ENCODE measurements at regions not wholly inside any gene's neighbourhood (a gene's known extent, or its start where the extent isn't known, plus 50 kb on each side); places are given as distances from the start of the nearest gene placed in this dataset.
"Not testable (repeated sequence)": the region's sequence is repeated elsewhere in the genome, so short reads cannot be mapped to it uniquely, and the experiment has no call there.

DNA sequence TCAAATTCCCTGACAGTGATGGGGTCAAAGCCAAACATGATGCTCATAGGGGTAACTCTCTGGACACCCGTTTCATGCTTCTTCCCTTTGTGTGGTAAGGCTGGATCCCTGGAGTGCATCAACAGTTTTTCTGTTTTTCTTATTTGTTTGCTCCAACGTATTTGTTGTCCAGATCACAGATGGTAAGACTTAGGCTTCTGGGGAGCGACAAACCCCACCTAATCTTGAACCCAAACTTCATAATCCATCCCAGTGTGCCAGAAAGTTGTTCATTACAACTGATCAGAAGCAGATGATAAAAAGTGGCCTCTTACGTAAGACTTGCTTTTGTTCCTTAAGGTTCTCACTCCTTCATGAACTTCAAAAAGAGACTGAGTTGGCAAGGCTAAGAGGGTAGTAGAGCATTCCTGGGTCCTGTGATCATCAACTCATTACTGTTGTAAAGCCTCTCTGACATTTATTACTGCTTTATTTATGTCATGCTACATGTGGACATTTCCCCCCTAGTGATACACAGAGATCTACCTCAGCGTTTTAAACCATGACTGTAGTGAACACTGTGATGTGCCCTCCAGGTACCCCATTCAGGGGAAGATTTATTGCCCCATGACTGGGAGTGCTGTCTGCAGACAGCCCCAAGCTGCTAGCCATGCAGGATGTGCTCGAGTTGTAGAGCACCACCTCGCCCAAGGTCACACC is 125.6 kb downstream of the CCDC71L start:
- ATAC-seq: no peak

DNA sequence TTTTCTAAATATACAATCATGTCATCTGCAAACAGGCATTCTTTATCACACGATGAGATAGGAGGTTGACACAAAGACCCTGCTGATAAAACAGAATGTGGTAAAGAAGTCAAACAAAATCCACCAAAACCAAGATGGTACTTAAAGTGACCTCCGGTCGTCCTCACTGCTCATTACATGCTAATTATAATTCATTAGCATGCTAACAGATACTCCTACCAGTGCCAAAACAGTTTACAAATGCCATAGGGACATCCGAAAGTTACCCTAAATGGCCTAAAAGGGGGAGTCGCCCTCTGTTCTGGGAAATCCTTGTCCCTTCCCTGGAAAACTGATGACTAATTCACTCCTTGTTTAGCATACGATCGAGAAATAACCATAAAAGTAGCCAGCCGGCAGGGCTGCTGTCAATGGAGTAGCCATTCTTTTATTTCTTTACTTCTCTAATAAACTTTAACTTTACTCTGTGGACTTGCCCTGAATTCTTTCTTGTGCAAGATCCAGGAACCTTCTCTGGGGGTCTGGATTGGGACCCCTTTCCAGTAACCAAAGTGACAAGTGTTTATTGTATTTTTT is 126.6 kb downstream of the CCDC71L start:
- ATAC-seq: no peak
- no peak for TF ChIP-seq BACH2 (CRISPR knock-in tag; IDR thresholded peaks at IDR 0.05; ENCODE audit: borderline replicate concordance)

More for the DNA sequence above, 125.6 kb downstream of the CCDC71L start:
- TF ChIP-seq, protein P1, sequence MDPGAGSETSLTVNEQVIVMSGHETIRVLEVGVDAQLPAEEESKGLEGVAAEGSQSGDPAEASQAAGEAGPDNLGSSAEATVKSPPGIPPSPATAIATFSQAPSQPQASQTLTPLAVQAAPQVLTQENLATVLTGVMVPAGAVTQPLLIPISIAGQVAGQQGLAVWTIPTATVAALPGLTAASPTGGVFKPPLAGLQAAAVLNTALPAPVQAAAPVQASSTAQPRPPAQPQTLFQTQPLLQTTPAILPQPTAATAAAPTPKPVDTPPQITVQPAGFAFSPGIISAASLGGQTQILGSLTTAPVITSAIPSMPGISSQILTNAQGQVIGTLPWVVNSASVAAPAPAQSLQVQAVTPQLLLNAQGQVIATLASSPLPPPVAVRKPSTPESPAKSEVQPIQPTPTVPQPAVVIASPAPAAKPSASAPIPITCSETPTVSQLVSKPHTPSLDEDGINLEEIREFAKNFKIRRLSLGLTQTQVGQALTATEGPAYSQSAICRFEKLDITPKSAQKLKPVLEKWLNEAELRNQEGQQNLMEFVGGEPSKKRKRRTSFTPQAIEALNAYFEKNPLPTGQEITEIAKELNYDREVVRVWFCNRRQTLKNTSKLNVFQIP (CRISPR knock-in tag; IDR thresholded peaks at IDR 0.05; ENCODE audit: borderline replicate concordance, low read depth): no peak
- TF ChIP-seq ZC3H10 (CRISPR knock-in tag; IDR thresholded peaks at IDR 0.05): no peak
- TF ChIP-seq ZFP30 (CRISPR knock-in tag; IDR thresholded peaks at IDR 0.05): no peak
- no peak for TF ChIP-seq ZNF70 (CRISPR knock-in tag; IDR thresholded peaks at IDR 0.05)
- TF ChIP-seq ZNF565 (CRISPR knock-in tag; conservative IDR thresholded peaks at IDR 0.05; ENCODE audit: low read depth): no peak
- no peak for TF ChIP-seq SNAI2 (CRISPR knock-in tag; IDR thresholded peaks at IDR 0.05)
- TF ChIP-seq GLIS3 (CRISPR knock-in tag; IDR thresholded peaks at IDR 0.05): no peak
- TF ChIP-seq ESRRG (CRISPR knock-in tag; IDR thresholded peaks at IDR 0.05): no peak
- TF ChIP-seq ISL1 (CRISPR knock-in tag; IDR thresholded peaks at IDR 0.05): no peak
- TF ChIP-seq ZFP3 (CRISPR knock-in tag; IDR thresholded peaks at IDR 0.05): no peak
- TF ChIP-seq, protein P2, sequence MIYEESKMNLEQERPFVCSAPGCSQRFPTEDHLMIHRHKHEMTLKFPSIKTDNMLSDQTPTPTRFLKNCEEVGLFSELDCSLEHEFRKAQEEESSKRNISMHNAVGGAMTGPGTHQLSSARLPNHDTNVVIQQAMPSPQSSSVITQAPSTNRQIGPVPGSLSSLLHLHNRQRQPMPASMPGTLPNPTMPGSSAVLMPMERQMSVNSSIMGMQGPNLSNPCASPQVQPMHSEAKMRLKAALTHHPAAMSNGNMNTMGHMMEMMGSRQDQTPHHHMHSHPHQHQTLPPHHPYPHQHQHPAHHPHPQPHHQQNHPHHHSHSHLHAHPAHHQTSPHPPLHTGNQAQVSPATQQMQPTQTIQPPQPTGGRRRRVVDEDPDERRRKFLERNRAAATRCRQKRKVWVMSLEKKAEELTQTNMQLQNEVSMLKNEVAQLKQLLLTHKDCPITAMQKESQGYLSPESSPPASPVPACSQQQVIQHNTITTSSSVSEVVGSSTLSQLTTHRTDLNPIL (CRISPR knock-in tag; IDR thresholded peaks at IDR 0.05; ENCODE audit: low read depth): no peak

DNA sequence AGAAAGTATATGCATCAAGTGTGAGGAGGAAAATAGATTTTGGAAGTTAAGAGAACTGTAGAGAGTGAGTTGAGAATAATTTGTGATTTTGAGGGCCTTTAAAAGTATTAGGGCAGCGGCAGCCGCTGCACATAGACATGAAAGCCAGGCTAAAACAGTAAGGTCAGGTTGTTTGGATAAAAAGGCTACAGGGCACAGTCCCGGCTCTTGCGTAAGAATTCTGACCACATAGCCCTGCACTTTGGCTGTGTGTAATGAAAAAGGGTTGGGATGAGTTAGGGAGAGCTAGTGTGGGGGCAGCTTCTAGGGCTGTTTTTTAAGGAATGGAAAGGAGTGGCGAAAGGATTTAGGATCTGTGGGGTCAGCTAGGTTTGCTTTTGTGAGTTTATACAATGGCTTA is 130.8 kb downstream of the CCDC71L start:
- not testable (repeated sequence) for ATAC-seq

DNA sequence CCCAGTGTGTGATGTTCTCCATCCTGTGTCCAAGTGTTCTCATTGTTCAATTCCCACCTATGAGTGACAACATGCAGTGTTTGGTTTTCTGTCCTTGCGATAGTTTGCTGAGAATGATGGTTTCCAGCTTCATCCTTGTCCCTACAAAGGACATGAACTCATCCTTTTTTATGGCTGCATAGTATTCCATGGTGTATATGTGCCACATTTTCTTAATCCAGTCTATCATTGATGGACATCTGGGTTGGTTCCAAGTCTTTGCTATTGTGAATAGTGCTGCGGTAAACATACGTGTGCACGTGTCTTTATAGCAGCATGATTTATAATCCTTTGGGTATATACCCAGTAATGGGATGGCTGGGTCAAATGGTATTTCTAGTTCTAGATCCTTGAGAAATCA is 134.3 kb downstream of the CCDC71L start:
- ATAC-seq: not testable (repeated sequence)

DNA sequence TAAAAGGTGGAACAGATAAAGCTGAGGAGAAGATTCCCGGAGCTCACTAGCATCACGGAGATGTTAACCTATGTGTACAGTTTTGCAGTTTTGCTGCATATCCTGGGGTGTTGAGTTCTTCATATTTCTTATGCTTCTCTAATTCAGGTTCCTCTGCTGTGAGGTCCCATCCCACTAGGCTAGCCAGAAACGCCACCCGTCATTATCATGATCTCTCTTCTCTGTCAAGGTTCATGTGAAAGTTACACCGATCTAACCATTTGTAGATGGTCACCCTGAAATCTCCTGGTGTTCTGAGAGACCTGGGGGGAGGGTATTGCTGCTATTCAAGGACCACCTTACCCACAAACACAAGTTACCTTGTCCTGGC is 136.3 kb downstream of the CCDC71L start:
- ATAC-seq: no peak
- TF ChIP-seq ZNF8 (CRISPR knock-in tag; IDR thresholded peaks at IDR 0.05) (no peak), PPARA (CRISPR knock-in tag; IDR thresholded peaks at IDR 0.05; ENCODE audit: borderline replicate concordance) (no peak), GLIS3 (CRISPR knock-in tag; IDR thresholded peaks at IDR 0.05) (no peak), ZNF565 (CRISPR knock-in tag; conservative IDR thresholded peaks at IDR 0.05; ENCODE audit: low read depth) (no peak), BACH2 (CRISPR knock-in tag; IDR thresholded peaks at IDR 0.05; ENCODE audit: borderline replicate concordance) (no peak), TOX (CRISPR knock-in tag; IDR thresholded peaks at IDR 0.05; ENCODE audit: borderline replicate concordance) (no peak), TCF4 (CRISPR knock-in tag; IDR thresholded peaks at IDR 0.05; ENCODE audit: borderline replicate concordance) (no peak), ZNF70 (CRISPR knock-in tag; IDR thresholded peaks at IDR 0.05) (no peak), ARNTL (CRISPR knock-in tag; IDR thresholded peaks at IDR 0.05; ENCODE audit: borderline replicate concordance, low read depth) (no peak), ZFP30 (CRISPR knock-in tag; IDR thresholded peaks at IDR 0.05) (no peak), CSDC2 (CRISPR knock-in tag; IDR thresholded peaks at IDR 0.05) (no peak), ESRRG (CRISPR knock-in tag; IDR thresholded peaks at IDR 0.05) (no peak)
- TF ChIP-seq, protein P3, sequence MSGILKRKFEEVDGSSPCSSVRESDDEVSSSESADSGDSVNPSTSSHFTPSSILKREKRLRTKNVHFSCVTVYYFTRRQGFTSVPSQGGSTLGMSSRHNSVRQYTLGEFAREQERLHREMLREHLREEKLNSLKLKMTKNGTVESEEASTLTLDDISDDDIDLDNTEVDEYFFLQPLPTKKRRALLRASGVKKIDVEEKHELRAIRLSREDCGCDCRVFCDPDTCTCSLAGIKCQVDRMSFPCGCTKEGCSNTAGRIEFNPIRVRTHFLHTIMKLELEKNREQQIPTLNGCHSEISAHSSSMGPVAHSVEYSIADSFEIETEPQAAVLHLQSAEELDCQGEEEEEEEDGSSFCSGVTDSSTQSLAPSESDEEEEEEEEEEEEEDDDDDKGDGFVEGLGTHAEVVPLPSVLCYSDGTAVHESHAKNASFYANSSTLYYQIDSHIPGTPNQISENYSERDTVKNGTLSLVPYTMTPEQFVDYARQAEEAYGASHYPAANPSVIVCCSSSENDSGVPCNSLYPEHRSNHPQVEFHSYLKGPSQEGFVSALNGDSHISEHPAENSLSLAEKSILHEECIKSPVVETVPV (CRISPR knock-in tag; IDR thresholded peaks at IDR 0.05): no peak
- TF ChIP-seq, protein P4, sequence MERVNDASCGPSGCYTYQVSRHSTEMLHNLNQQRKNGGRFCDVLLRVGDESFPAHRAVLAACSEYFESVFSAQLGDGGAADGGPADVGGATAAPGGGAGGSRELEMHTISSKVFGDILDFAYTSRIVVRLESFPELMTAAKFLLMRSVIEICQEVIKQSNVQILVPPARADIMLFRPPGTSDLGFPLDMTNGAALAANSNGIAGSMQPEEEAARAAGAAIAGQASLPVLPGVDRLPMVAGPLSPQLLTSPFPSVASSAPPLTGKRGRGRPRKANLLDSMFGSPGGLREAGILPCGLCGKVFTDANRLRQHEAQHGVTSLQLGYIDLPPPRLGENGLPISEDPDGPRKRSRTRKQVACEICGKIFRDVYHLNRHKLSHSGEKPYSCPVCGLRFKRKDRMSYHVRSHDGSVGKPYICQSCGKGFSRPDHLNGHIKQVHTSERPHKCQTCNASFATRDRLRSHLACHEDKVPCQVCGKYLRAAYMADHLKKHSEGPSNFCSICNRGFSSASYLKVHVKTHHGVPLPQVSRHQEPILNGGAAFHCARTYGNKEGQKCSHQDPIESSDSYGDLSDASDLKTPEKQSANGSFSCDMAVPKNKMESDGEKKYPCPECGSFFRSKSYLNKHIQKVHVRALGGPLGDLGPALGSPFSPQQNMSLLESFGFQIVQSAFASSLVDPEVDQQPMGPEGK (CRISPR knock-in tag; IDR thresholded peaks at IDR 0.05; ENCODE audit: borderline replicate concordance): no peak
- TF ChIP-seq, protein P5, sequence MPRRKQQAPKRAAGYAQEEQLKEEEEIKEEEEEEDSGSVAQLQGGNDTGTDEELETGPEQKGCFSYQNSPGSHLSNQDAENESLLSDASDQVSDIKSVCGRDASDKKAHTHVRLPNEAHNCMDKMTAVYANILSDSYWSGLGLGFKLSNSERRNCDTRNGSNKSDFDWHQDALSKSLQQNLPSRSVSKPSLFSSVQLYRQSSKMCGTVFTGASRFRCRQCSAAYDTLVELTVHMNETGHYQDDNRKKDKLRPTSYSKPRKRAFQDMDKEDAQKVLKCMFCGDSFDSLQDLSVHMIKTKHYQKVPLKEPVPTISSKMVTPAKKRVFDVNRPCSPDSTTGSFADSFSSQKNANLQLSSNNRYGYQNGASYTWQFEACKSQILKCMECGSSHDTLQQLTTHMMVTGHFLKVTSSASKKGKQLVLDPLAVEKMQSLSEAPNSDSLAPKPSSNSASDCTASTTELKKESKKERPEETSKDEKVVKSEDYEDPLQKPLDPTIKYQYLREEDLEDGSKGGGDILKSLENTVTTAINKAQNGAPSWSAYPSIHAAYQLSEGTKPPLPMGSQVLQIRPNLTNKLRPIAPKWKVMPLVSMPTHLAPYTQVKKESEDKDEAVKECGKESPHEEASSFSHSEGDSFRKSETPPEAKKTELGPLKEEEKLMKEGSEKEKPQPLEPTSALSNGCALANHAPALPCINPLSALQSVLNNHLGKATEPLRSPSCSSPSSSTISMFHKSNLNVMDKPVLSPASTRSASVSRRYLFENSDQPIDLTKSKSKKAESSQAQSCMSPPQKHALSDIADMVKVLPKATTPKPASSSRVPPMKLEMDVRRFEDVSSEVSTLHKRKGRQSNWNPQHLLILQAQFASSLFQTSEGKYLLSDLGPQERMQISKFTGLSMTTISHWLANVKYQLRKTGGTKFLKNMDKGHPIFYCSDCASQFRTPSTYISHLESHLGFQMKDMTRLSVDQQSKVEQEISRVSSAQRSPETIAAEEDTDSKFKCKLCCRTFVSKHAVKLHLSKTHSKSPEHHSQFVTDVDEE (CRISPR knock-in tag; IDR thresholded peaks at IDR 0.05): no peak
- TF ChIP-seq, protein P1 (CRISPR knock-in tag; IDR thresholded peaks at IDR 0.05; ENCODE audit: borderline replicate concordance, low read depth): no peak

All from SK-N-SH treated with all-trans-retinoic acid at 6 μM for 48 hours (cell line).